Osteocyte (in vitro differentiated cells): ENCODE measurements at regions not wholly inside any gene's neighbourhood (a gene's known extent, or its start where the extent isn't known, plus 50 kb on each side); places are given as distances from the start of the nearest gene placed in this dataset.

Experiments
- DNase-seq: peaks from one replicate; pipeline ENCODE4 v3.0.0; 2021; ENCODE audit warnings: mixed read lengths; ENCODE audit not compliant: unreplicated experiment; ENCODE audit errors: extremely low spot score
- H3K27ac Mint-ChIP-seq: one replicate; pipeline ENCODE4 v1.8.0; 2021; ENCODE audit warnings: mild to moderate bottlenecking, mixed read lengths; ENCODE audit not compliant: unreplicated experiment
- H3K27me3 Mint-ChIP-seq: one replicate; pipeline ENCODE4 v1.8.0; 2021; ENCODE audit warnings: mixed read lengths; ENCODE audit not compliant: unreplicated experiment
- H3K36me3 Mint-ChIP-seq: one replicate; pipeline ENCODE4 v1.8.0; 2021; ENCODE audit warnings: mixed read lengths; ENCODE audit not compliant: unreplicated experiment
- H3K4me1 Mint-ChIP-seq: one replicate; pipeline ENCODE4 v1.8.0; 2021; ENCODE audit warnings: mixed read lengths; ENCODE audit not compliant: unreplicated experiment
- H3K4me3 Mint-ChIP-seq: one replicate; pipeline ENCODE4 v1.8.0; 2021; ENCODE audit warnings: mild to moderate bottlenecking, moderate library complexity, mixed read lengths; ENCODE audit not compliant: unreplicated experiment
- H3K9me3 Mint-ChIP-seq: one replicate; pipeline ENCODE4 v1.8.0; 2021; ENCODE audit warnings: mixed read lengths; ENCODE audit not compliant: unreplicated experiment
- TF ChIP-seq, protein P1 (sequence below): fragments of 200-600 bp; sonication (generic); IDR thresholded peaks from 2 replicates; pipeline ENCODE4 v1.5.0; 2021; ENCODE audit warnings: antibody characterized with exemption, mild to moderate bottlenecking, moderate library complexity

DNA sequence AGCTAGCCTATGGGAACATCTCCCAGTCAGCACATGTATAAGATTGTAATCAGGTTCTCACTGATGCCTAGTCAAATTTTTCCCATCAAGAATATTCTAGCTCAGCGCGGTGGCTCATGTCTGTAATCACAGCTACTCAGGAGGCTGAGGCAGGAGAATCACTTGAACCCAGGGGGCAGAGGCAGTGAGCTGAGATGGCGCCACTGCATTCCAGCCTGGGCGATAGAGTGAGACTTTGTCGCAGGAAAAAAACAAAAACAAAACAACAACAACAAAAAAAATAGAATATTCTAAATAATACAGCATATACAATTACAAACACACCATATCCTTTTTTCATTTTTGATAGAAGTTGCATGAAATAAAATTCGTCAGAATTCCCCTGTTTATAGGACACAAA lies 67.5 kb upstream of the MYCN start:
- TF ChIP-seq, protein P1, sequence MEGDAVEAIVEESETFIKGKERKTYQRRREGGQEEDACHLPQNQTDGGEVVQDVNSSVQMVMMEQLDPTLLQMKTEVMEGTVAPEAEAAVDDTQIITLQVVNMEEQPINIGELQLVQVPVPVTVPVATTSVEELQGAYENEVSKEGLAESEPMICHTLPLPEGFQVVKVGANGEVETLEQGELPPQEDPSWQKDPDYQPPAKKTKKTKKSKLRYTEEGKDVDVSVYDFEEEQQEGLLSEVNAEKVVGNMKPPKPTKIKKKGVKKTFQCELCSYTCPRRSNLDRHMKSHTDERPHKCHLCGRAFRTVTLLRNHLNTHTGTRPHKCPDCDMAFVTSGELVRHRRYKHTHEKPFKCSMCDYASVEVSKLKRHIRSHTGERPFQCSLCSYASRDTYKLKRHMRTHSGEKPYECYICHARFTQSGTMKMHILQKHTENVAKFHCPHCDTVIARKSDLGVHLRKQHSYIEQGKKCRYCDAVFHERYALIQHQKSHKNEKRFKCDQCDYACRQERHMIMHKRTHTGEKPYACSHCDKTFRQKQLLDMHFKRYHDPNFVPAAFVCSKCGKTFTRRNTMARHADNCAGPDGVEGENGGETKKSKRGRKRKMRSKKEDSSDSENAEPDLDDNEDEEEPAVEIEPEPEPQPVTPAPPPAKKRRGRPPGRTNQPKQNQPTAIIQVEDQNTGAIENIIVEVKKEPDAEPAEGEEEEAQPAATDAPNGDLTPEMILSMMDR = no peak
- Mint-ChIP-seq H3K4me1 (no peaks in the 10 kb centered on the region), H3K27ac (no peak overlapping the region), H3K9me3 (peaks cover 11% of the 10 kb centered on the region), H3K27me3 (peaks cover 2% of the 10 kb centered on the region), H3K4me3 (no peak overlapping the region), H3K36me3 (no peaks in the 10 kb centered on the region)
- no peak for DNase-seq

DNA sequence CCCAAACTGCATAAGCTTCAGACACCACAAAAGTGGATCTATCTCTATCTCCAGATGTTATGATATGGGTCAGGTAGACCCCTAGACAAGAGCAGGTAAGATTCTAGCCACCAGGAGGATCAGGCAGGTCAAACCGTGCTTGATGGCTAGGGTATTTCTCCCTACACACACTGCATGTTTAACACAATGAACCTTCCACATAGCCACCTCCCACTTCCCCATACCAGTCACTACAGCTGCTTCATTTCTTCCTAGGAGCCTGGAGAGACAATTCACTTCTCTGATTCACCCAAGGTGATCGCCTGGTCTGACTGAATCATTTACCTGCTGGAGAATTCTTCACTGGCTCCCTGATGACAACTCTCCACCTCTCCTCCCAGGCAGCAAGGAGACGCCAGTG lies 66.0 kb upstream of the MYCN start:
- Mint-ChIP-seq H3K36me3 (no peaks in the 10 kb centered on the region), H3K27me3 (peaks cover 2% of the 10 kb centered on the region), H3K9me3 (peaks cover 11% of the 10 kb centered on the region), H3K4me1 (no peaks in the 10 kb centered on the region), H3K27ac (no peak overlapping the region), H3K4me3 (no peak overlapping the region)
- TF ChIP-seq, protein P1 = no peak
- DNase-seq = no peak

DNA sequence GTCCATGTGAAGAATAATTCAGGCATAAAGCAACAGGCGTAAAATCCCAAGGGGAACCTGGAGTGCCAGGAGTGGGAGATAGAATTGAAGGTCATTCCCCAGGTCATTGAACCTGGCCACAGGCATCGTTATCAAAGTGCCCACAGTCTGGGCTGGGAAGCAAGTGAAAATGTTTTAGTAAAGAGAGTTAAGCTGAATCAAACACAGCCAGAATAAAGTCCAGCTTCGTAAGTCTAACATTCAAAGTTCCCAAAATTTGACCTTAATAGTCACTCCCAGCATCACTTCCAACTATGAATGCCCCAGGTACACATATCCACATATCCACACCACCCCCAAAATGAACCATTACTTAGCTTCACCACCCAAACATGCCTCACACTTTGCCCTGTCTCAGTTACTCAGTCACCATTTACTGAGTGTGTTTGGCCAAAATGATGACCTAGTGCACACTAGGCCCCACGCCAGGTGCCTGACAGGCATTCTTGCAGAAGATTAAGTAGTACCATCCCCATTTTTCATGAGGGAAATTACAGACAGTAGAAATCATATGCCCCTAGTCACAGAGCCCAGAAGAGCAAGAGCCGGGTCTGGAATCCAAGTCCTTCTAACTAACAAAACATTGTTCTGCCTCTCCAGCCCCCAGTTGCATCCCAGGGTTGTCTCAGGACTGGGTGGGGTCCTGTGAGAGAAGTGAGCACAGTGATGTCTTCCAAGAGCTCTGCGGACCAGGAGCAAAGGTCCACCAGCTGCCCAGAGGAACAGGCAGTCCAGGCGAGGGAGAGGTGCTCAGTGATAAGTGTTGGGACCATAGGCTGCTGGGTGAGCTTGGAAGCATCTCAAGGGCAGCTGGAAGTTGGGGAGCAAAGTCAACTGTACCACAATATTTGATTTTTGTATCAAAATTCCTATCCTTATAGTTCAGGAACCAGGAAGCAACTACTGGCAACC lies 65.2 kb upstream of the MYCN start:
- Mint-ChIP-seq H3K36me3 (no peaks in the 10 kb centered on the region), H3K9me3 (peaks cover 11% of the 10 kb centered on the region), H3K4me1 (no peaks in the 10 kb centered on the region), H3K4me3 (no peak overlapping the region), H3K27me3 (peaks cover 2% of the 10 kb centered on the region), H3K27ac (no peak overlapping the region)
- no peak for DNase-seq
- TF ChIP-seq, protein P1 = no peak

DNA sequence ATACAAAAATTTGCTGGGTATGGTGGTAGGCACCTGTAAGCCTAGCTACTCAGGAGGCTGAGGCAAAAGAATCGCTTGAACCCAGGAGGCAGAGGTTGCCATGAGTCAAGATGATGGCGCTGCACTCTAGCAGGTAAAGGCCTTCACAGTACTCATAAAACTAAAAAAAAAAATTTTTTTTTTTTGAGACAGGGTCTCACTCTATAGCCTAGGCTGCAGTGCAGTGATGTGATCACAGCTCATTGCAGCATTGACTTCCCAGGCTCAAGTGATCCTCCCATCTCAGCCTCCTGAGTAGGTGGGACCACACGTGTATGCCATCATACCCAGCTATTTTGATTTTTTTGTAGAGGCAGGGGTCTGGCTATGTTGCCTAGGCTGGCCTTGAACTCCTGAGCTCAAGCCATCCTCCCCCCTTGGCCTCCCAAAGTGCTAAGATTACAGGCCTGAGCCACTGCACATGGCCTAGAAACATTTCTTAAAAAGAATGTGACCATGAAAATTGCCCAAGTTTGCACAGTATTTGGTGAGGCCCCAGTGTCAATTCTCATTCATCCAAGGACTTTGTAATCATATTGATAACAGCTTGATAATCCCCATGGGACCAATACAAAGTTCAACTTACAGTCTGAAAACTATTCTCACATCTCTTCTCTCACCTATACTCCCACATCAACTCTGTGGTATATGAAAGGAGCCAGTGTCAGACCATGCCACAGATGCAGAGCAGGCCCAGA lies 64.2 kb upstream of the MYCN start:
- H3K27me3 Mint-ChIP-seq = no peaks in the 10 kb centered on the region

More for the DNA sequence above, 64.2 kb upstream of the MYCN start:
- H3K36me3 Mint-ChIP-seq = no peaks in the 10 kb centered on the region
- TF ChIP-seq, protein P1 = no peak
- DNase-seq = no peak
- no peaks in the 10 kb centered on the region for H3K4me1 Mint-ChIP-seq
- H3K9me3 Mint-ChIP-seq = peaks cover 11% of the 10 kb centered on the region
- H3K4me3 Mint-ChIP-seq = no peak overlapping the region
- no peak overlapping the region for H3K27ac Mint-ChIP-seq
